Stimulated activated CD8-positive, alpha-beta memory T cell treated with anti-CD3 and anti-CD28 coated beads, Interleukin-12 subunit alpha, Interleukin-12 subunit beta, amount 100 ng/mL, for 4 hours (primary cell): ENCODE measurements at regions not wholly inside any gene's neighbourhood (a gene's known extent, or its start where the extent isn't known, plus 50 kb on each side); places are given as distances from the start of the nearest gene placed in this dataset.

Experiments used
- DNase-seq: peaks from one replicate; pipeline ENCODE4 v3.0.0-alpha.2; 2020; ENCODE audit warnings: low read depth

DNA sequence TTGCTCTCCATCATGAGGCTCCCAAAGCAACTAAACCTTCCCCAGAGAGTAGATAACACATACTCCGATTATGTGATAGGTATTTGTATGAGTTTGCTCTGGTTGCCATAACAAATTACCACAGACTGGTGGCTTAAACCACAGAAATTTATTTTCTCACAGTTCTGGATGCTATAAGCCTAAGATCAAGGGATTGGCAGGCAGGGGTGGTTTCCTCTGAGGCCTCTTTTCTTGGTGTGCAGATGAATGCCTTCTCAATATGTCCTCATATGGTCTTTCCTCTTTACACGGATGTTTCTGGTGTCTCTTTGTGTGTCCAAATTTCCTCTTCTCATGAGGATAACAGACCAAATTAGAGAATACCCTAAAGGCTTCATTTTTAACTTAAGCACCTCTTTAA, 285.8 kb upstream of the GRIP1 start:
- no peak for DNase-seq

GRCh38 chr12:66965621-66966020, 286.7 kb upstream of the GRIP1 start:
- DNase-seq: no peak

- DNase-seq: no peak
Measured at GRCh38 chr12:66971816-66972215, 292.9 kb upstream of the GRIP1 start.

DNA sequence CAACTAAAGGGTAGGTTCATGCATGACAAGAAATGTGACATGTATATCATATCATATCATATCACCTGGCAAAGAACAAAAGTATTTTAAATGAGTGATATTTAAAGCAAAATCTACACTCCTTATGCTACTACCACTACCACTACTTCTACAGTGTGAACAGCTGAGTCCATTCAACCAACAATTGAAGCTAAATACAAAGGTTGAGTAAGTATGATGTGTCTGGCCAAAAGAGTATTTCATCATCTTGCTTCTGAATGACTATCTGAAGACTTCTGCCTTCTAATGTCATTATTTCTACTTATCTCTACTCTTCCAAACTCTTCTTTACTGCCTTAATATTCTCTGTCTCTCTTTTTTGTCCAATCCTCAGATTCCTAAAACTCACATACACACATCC, 292.6 kb upstream of the CAND1 start:
- no peak for DNase-seq

DNA sequence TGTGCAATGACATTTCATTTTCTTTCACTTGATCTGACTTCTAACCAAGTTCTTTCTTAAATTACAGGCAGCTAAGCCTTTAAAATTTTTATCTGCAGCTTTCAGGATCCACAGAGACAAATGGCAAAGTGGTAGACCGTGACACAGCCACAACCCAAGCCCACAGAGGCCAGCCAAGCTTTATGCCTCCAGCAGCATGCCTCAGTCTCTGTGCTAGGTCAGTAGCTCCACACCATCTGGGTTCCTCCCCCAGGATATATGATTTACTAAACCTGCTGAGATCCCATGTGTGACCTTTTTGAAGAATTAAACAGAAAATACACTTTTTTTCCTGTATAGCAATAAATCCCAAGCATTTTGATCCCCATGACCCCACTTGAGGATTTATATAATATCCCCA, 290.4 kb upstream of the CAND1 start:
- no peak for DNase-seq

DNA sequence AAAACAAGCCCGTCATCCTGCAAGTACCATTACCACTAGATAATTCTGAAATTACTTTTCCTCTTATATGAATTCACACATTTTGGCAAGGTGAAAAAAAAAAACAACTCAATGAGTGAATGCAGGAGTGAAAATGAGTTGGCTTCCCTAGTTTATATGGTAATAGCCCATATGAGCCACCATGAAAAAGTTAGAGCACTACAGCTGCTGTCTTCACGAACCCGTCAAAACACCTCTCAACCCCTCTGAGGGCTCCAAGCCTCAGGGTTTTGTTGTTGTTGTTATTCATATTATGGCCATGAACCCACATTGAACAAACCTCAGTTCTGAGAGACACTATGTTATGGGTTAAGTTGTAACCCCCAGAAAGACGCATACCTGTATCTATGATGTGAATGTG, 289.9 kb upstream of the CAND1 start:
- no peak for DNase-seq

GRCh38 chr12:66984077-66984476, 285.1 kb upstream of the CAND1 start:
- DNase-seq: no peak

DNA sequence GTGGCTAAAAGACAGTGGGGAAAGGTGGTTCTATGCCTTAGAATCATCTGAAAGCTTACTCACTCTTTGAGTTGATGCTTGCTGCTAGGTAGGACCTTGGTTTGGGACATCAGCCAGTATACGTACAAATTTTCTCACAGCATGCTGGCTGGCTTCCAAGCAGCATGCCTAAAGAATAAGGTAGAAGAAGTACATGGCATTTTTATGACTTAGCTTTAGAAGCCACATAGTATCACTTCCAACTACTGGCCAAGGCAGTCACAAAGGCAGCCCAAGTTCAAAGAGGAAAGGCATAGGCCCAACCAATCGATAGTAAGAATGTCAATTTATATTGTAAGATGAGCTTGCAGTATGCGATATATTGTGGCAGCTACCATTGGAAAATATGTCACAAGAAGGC, 284.2 kb upstream of the CAND1 start:
- no peak for DNase-seq

DNA sequence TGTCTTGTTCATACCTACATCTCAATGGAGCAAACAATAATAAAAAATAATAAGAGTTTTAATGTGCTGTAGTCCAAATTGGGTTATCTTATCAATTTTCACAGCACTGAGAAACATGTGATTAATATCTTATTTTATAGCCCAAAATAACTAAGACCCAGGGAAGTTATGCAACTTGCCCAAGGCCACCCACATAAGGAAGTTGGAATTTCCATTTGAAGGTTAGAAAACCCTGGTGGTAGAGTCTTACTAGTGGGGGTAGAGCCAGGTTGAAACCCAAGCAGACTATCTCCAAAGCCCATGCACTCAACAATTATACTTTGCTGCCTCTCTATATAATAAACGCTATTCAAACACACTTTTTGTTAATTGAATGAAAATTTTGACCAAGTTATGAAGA, 270.0 kb upstream of the CAND1 start:
- DNase-seq: no peak

DNA sequence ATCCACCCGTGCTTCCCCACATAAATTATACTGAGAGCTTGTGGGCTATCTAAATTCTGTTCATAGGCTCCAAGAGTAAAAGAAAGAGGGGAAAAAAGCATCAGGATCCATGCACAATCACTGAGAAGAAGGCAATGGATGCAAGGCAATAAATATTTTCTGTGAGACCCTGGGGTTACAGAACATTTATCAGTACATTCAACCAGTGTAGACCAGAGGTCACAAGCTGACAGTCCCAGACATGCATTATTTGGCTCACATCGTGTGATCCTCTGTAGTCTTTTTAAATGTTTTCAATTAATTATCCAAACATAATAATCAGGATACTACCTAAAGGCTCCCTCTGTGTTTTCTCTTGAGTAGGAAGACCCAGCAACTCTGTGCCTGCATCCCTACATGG, 267.9 kb upstream of the CAND1 start:
- DNase-seq: no peak

DNA sequence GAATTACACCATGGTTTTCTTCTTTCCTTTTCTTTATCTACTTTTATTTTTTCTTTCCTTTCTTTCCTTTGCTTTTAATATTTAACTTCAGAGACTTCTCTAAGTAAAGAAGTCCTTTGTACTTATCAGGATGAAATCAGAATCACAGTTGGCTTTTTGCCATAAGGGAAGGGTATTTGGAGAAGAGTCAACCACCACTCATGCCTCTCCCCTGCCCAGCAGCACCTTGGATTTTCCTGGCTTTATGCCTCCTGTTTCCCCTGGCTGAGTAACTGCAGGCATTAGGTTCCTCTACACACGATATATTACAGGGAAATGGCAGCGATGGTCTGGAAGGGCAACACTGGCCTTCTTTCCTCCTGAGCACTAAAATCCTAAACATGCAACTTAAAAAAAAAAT, 266.4 kb upstream of the CAND1 start:
- no peak for DNase-seq

- no peak for DNase-seq
Measured at GRCh38 chr12:67006610-67007009, 262.5 kb upstream of the CAND1 start.

DNA sequence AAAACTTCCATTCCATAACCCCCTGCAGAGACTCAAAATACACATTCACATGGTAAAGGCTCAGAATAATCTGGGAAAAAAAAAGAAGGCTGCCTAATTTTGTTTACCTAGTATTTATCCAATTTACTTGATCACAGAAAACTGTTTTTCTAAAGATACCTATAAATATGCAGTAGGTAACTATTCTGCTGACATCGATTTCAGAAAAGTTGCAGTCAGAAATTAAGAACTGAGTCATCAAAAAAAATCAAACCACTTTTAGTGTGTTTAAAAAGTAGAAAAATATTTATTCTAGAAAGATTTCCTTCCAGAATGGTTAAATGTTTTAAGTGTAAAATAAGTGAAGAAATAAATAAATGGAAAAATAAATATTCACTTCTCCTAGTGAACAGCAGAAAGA, 254.5 kb upstream of the CAND1 start:
- DNase-seq: no peak

DNA sequence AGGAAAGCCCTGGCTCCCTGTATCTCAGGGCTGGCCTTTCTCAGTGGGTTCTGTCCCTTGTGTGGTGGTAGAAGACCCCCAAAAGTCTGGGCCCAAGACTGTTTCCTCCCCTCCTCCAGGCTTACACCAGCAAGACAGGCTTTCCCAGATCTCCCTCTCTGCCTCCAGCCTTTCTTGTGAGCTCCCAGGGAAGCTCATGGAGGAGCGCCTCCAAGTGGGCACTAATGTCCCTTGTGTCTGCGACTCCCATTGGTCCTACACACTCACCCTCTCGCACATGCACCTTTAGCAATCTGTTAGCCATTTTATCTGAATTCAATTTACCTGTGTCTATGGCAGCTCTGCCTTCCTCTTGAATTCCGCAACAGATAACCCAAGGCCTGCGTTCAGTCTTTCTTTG, 251.1 kb upstream of the CAND1 start:
- no peak for DNase-seq

- DNase-seq: no peak
Measured at GRCh38 chr12:67019070-67019469, 250.1 kb upstream of the CAND1 start.

- no peak for DNase-seq
Measured at GRCh38 chr12:67025543-67026114, 243.5 kb upstream of the CAND1 start.

DNA sequence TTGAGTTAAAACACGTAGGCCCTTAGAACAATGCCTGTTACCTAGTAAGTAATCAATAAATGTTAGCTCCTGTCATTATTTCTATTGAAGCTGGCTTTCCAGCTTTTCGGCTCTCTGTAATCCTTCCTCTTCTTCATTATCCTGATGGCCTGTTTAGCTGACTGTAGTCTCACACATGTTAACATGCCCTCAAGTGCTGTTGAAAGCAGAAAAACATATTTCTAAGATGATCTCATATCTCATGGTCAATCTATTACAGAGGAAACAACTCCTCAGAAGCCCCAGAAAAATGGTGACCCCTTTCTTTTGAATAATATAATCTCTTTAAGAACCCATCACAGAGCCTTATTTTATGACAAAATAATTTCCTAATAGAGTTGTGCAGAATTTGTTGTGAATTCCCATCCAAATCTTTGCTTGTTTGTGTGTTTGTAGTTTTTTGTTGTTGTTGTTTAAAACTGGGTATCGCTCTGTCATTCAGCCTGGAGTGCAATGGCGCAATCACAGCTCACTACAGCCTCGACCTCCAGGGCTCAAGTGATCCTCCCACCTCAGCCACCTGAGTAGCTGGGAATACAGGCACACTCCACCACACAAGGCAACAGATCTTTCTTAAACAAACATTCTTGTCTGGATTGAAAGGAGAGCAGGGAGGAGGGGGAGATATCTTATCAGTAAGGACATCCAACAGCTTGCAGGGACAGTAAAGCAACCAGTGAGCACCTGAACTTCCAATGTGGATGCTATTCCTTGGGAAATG, 242.5 kb upstream of the CAND1 start:
- no peak for DNase-seq

DNA sequence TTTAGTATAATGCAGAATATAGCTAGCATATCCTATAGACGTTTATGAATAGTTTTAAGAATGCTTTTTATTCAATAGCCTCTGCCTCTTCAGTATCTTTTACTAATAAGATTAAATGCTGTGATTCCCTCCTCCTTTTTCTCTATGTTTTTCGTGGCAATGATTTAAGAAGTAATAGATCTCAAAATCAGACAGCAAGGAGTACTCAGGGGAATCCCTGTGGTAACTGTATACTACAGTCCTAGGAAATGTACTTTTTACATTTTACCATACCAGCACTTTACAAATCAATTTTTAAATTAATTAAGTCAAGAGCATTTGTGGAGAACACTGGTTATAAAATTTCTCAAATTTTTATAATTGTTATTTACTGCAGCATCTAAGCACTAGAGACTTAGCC, 240.6 kb upstream of the CAND1 start:
- DNase-seq: no peak

DNA sequence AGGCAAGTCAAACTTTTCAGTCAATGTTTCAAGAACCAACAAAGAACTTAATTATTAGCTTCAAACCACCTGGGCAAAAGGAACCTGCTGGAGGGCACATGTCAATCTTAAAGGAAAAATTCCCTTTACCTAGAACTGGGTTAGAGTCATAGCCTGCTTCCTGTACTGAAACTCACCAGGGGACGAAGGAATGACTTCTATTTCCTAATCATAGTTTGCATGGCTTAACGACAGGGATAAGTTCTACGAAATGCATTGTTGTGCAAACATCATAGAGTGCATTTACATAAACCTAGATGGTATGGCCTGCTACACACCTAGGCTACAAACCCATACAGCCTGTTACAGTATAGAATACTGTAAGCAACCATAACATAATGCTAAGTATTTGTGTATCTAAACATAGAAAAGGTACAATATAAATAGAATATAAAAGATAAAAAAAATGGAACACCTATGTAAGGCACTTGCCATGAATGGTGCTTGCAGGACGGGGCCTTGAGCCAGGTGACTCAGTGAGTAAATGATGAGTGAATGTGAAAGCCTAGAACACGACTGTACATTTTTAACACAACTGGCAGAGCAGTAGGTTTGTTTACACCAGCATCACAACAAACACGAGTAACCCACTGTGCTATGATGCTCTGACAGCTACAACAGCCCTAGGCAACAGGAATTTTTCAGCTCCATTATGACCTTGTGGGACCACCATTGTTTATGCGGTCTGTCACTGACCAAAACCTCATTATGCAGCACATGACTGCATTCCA, 234.9 kb upstream of the CAND1 start:
- no peak for DNase-seq

GRCh38 chr12:67035121-67035520, 234.0 kb upstream of the CAND1 start:
- no peak for DNase-seq

DNA sequence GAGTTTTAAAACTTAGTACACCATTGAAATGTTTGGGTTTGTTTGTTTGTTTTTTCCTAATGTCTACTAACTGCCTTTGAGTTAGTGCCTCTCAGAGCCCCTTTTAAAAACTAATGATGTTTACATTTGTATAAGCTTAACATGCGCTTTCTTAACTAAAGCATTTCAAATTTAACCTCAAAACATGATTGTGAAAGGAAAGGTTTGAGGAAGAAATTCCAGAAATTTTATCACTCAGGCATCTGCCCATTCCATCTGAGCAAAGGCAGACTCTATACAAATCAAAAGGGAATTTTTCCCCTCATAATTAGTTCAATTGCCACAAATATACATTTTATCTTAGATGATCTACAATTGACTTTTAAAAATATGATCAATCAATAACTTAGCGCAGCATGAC, 230.7 kb upstream of the CAND1 start:
- DNase-seq: no peak

- no peak for DNase-seq
Measured at GRCh38 chr12:67039995-67040860, 228.9 kb upstream of the CAND1 start.

- no peak for DNase-seq
Measured at GRCh38 chr12:67040861-67041137, 228.4 kb upstream of the CAND1 start.
